Breast epithelium (tissue), 3 donors: ENCODE measurements at regions not wholly inside any gene's neighbourhood (a gene's known extent, or its start where the extent isn't known, plus 50 kb on each side); places are given as distances from the start of the nearest gene placed in this dataset.

Experiments
- POLR2A ChIP-seq: fragments of 450-650 bp; IDR thresholded peaks from one replicate; pipeline ENCODE4 v1.6.1; 2016; ENCODE audit warnings: antibody characterized with exemption, mild to moderate bottlenecking, moderate library complexity
- TF ChIP-seq, protein P1 (sequence below), 3 donors: fragments of 450-650 bp; IDR thresholded peaks; one replicate each; pipeline ENCODE4 v1.5.1; 2016 to 2017; ENCODE audit warnings: antibody characterized with exemption in 3 of 3, mild to moderate bottlenecking in 3 of 3, moderate library complexity in 3 of 3

GRCh38 chr16:22979038-22979437, 165.1 kb downstream of the HS3ST2 start:
- no peak for TF ChIP-seq POLR2A
- TF ChIP-seq, protein P1, sequence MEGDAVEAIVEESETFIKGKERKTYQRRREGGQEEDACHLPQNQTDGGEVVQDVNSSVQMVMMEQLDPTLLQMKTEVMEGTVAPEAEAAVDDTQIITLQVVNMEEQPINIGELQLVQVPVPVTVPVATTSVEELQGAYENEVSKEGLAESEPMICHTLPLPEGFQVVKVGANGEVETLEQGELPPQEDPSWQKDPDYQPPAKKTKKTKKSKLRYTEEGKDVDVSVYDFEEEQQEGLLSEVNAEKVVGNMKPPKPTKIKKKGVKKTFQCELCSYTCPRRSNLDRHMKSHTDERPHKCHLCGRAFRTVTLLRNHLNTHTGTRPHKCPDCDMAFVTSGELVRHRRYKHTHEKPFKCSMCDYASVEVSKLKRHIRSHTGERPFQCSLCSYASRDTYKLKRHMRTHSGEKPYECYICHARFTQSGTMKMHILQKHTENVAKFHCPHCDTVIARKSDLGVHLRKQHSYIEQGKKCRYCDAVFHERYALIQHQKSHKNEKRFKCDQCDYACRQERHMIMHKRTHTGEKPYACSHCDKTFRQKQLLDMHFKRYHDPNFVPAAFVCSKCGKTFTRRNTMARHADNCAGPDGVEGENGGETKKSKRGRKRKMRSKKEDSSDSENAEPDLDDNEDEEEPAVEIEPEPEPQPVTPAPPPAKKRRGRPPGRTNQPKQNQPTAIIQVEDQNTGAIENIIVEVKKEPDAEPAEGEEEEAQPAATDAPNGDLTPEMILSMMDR (IDR thresholded peaks at IDR 0.05): no peak
